Activated CD4-positive, alpha-beta memory T cell treated with anti-CD3 and anti-CD28 coated beads for 36 hours (primary cell): ENCODE measurements at regions not wholly inside any gene's neighbourhood (a gene's known extent, or its start where the extent isn't known, plus 50 kb on each side); places are given as distances from the start of the nearest gene placed in this dataset.

ENCODE experiments used
- CTCF ChIA-PET: fragments of 350-600 bp; sonication (Branson Sonifier 250); formaldehyde crosslinking; loops from one replicate; lab custom pipeline; 2021; ENCODE audit warnings: antibody characterized with exemption, inconsistent platforms; lab: Charles Lee
- POLR2A ChIA-PET: fragments of 350-600 bp; sonication (Branson Sonifier 250); formaldehyde crosslinking; loops from one replicate; lab custom pipeline; 2021; ENCODE audit warnings: antibody characterized with exemption; lab: Charles Lee
- DNase-seq: peaks from one replicate; pipeline ENCODE4 v3.0.0-alpha.2; 2020
- H3K27ac Mint-ChIP-seq: one replicate; pipeline ENCODE4 v1.8.0; 2021; ENCODE audit warnings: mixed read lengths
- H3K27me3 Mint-ChIP-seq: one replicate; pipeline ENCODE4 v1.8.0; 2021; ENCODE audit warnings: mixed read lengths
- H3K36me3 Mint-ChIP-seq: one replicate; pipeline ENCODE4 v1.8.0; 2021; ENCODE audit warnings: mixed read lengths
- H3K4me1 Mint-ChIP-seq: one replicate; pipeline ENCODE4 v1.8.0; 2021; ENCODE audit warnings: low read depth, mixed read lengths
- H3K4me3 Mint-ChIP-seq: one replicate; pipeline ENCODE4 v1.8.0; 2021; ENCODE audit warnings: mild to moderate bottlenecking, mixed read lengths
- H3K9me3 Mint-ChIP-seq: one replicate; pipeline ENCODE4 v1.8.0; 2021; ENCODE audit warnings: mixed read lengths
- intact Hi-C: fragments of 100-400 bp; cut with micrococcal nuclease; formaldehyde crosslinking; loops from one replicate; pipeline ENCODE4 v1.15.1; 2023

GRCh38 chr20:52565614-52566013 lies 374.0 kb upstream of the ZFP64 start:
- Mint-ChIP-seq H3K9me3 (no peaks in the 10 kb centered on the region), H3K4me1 (no peaks in the 10 kb centered on the region), H3K4me3 (no peak overlapping the region), H3K36me3 (no peaks in the 10 kb centered on the region), H3K27me3 (no peaks in the 10 kb centered on the region), H3K27ac (no peak overlapping the region)
- POLR2A ChIA-PET = no interaction called here
- CTCF ChIA-PET = no interaction called here
- intact Hi-C loops = no loop called here
- DNase-seq = no peak

DNA sequence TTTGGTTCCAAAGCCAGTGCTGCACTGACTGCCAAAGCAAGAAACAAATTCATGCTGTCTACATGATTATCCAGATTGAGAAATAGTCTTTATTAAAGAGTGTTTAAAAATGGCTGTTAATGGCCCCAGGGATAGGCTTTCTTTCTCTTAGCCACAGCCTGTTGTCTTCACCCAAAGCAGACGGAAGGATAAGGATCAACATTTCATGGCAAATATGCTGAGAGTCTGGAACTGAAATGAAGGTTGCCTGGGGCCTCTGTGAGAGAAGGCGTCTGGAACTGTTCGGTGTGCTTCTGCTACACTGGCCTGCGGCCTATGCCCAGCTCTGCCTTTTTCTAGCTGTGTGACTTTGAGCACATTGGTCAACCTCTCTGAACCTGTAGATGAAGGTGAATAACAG lies 373.0 kb upstream of the ZFP64 start:
- no peak for DNase-seq
- ChIA-PET CTCF (interaction anchor here (0.5 kb wide), 1 partner anchor 216 kb away, joined by 5 read pairs; no protein-coding TSS in a partner anchor), POLR2A (no interaction called here)
- H3K36me3 Mint-ChIP-seq = peaks cover 5% of the 10 kb centered on the region
- intact Hi-C loops = no loop called here
- peaks cover 6% of the 10 kb centered on the region for H3K9me3 Mint-ChIP-seq
- no peaks in the 10 kb centered on the region for H3K4me1 Mint-ChIP-seq
- no peak overlapping the region for H3K27ac Mint-ChIP-seq
- no peak overlapping the region for H3K4me3 Mint-ChIP-seq
- no peaks in the 10 kb centered on the region for H3K27me3 Mint-ChIP-seq

- H3K36me3 Mint-ChIP-seq = no peaks in the 10 kb centered on the region
- ChIA-PET CTCF (no interaction called here), POLR2A (no interaction called here)
- no peak overlapping the region for H3K4me3 Mint-ChIP-seq
- no peak overlapping the region for H3K27ac Mint-ChIP-seq
- H3K9me3 Mint-ChIP-seq = peaks cover 12% of the 10 kb centered on the region
- intact Hi-C loops = no loop called here
- H3K27me3 Mint-ChIP-seq = no peaks in the 10 kb centered on the region
- H3K4me1 Mint-ChIP-seq = no peaks in the 10 kb centered on the region
- DNase-seq = no peak
These were observed 360.7 kb upstream of the ZFP64 start for GRCh38 chr20:52552181-52552872.

DNA sequence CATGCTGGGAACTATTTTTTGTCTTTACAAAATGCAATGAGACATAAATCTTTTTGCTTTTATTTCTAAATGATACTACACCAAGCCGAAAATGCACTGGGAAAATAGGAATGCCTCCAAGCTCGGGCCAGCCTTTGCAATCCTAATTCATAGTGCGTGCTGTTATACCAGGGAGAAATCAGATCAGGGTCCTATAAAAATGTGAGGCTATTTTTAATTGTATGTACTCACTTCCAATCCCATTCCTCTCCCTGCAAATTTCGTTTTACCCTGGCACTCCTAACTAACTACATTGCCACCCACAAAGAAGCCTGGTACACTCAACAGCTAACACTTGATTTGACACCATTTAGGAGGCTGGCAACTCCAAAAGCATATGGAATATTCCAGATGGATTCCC lies 350.6 kb upstream of the ZFP64 start:
- intact Hi-C loops = no loop called here
- Mint-ChIP-seq H3K36me3 (no peaks in the 10 kb centered on the region), H3K4me3 (no peak overlapping the region), H3K27me3 (peaks cover 1% of the 10 kb centered on the region), H3K9me3 (peaks cover 6% of the 10 kb centered on the region), H3K27ac (no peak overlapping the region), H3K4me1 (no peaks in the 10 kb centered on the region)
- no peak for DNase-seq
- ChIA-PET CTCF (no interaction called here), POLR2A (no interaction called here)

DNA sequence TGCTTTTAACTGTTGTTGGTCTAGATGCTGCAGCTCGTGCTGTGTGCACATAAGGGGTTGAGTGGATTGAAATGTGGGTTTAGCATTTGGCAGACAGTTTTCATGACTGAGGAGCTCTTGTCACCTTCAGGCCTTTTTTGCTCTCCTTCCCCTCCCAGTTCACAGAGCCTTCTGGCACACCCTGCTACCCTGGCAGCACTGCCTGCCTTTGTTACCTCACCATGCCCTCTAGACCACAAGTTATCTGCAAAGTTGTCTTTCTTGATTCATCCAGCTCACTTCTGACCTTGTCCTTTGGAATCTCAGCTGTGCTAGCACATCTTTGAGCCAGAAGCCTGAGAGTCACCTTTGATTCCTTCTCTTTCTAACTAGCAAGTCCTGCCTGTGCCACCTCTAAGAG lies 348.9 kb upstream of the ZFP64 start:
- Mint-ChIP-seq H3K27me3 (peaks cover 1% of the 10 kb centered on the region), H3K36me3 (no peaks in the 10 kb centered on the region), H3K4me3 (no peak overlapping the region), H3K4me1 (no peaks in the 10 kb centered on the region), H3K27ac (no peak overlapping the region), H3K9me3 (peaks cover 2% of the 10 kb centered on the region)
- no peak for DNase-seq
- CTCF ChIA-PET = interaction anchor here (0.6 kb wide), 1 partner anchor 187 kb away, joined by 6 read pairs; no protein-coding TSS in a partner anchor
- intact Hi-C loops = no loop called here
- POLR2A ChIA-PET = no interaction called here

DNA sequence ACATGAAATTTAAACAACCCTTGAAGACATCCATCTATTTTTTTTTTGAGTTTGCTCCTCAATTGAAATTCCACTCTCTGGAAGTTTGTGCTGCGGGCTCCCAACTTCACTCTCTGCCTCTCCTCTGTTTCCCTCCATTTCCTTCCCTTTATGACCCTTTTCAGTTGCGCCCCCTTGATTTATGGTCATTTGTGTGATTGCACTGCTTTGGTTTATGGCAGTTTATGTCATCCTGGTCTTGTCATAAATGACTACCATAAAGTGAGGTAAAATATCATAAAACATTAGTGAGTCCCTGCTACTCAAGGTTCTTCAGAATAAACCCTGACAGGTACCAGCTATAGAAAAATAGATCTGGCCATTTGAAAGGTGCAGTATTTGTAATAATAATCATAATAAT lies 348.3 kb upstream of the ZFP64 start:
- Mint-ChIP-seq H3K27me3 (peaks cover 1% of the 10 kb centered on the region), H3K4me1 (no peaks in the 10 kb centered on the region), H3K9me3 (peaks cover 2% of the 10 kb centered on the region), H3K36me3 (no peaks in the 10 kb centered on the region), H3K4me3 (no peak overlapping the region), H3K27ac (no peak overlapping the region)
- intact Hi-C loops = no loop called here
- POLR2A ChIA-PET = no interaction called here
- CTCF ChIA-PET = interaction anchor here (0.6 kb wide), 1 partner anchor 187 kb away, joined by 6 read pairs; no protein-coding TSS in a partner anchor
- DNase-seq = no peak

DNA sequence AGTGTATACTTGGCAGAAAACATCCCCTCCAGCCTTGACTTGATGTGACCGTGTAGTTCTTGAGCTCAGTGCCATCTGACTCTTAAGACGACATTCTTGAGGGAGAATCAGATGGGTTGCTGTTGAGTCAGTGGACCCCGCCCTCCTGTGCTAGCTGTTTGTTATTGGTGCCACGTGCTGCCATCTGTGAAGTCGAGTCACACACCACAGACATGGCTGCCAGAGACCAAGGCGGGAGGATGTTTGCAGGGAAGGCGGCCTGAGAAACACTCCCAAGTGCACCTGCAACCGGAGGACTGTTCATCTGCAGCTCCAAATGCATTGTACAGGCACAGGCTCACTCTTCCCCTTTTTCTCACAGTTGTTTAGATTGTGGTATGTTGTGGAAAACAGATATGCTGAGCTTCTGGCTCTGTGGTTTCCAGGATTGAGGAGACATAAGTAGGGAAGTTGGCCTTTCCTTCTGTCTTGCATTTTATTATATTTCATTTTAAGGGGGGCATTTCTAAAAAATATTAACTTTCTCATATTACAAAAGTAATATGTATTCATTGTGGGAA lies 345.3 kb upstream of the ZFP64 start:
- no peaks in the 10 kb centered on the region for H3K4me1 Mint-ChIP-seq
- no peaks in the 10 kb centered on the region for H3K36me3 Mint-ChIP-seq

DNA sequence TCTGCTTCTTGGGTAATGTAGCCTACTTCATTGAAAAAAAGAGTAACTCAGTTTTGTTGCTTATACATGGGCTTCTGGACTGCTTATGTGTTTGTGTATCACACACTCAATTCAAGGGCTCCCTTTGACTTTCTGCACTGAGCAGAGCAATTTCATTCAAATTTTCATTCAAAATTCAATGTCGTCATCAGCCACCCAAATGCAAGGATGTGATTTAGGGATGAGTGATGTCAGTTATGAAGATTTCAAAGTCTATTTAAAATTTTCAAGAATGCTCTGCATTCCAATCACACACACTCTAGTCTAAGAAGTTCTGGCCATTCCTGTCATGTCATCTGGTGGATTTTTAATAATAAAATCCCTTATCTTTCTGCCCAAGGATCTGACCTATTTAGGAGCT lies 344.5 kb upstream of the ZFP64 start:
- Mint-ChIP-seq H3K27ac (no peak overlapping the region), H3K9me3 (no peaks in the 10 kb centered on the region), H3K4me3 (no peak overlapping the region), H3K27me3 (peaks cover 1% of the 10 kb centered on the region), H3K36me3 (no peaks in the 10 kb centered on the region), H3K4me1 (no peaks in the 10 kb centered on the region)
- ChIA-PET CTCF (no interaction called here), POLR2A (no interaction called here)
- DNase-seq = no peak
- intact Hi-C loops = no loop called here

More for the DNA sequence above, 345.3 kb upstream of the ZFP64 start:
- DNase-seq = no peak
- H3K9me3 Mint-ChIP-seq = no peaks in the 10 kb centered on the region
- no peak overlapping the region for H3K4me3 Mint-ChIP-seq
- H3K27me3 Mint-ChIP-seq = peaks cover 1% of the 10 kb centered on the region
- ChIA-PET POLR2A (no interaction called here), CTCF (no interaction called here)
- intact Hi-C loops = no loop called here
- no peak overlapping the region for H3K27ac Mint-ChIP-seq

DNA sequence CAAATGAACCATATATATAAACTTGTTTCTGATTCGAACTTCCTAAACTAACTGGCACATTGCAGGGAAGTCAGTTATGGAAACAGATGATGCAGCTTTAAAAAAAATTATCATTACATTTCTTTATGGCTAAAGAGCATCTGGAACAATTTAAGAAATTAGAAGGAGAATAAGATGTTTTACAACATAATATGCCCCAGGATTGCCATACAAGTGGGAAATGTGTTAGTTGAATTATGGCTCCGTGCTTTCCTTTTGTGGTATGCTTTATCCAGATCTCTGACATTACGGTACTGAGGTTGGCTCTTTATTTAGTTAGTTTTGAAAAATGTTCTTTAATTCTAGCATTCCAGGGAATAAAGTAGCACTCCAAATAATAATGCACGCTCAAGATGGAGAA lies 343.0 kb upstream of the ZFP64 start:
- ChIA-PET POLR2A (no interaction called here), CTCF (no interaction called here)
- Mint-ChIP-seq H3K4me3 (no peak overlapping the region), H3K36me3 (no peaks in the 10 kb centered on the region), H3K27me3 (peaks cover 1% of the 10 kb centered on the region), H3K4me1 (no peaks in the 10 kb centered on the region), H3K9me3 (no peaks in the 10 kb centered on the region), H3K27ac (no peak overlapping the region)
- intact Hi-C loops = no loop called here
- no peak for DNase-seq

DNA sequence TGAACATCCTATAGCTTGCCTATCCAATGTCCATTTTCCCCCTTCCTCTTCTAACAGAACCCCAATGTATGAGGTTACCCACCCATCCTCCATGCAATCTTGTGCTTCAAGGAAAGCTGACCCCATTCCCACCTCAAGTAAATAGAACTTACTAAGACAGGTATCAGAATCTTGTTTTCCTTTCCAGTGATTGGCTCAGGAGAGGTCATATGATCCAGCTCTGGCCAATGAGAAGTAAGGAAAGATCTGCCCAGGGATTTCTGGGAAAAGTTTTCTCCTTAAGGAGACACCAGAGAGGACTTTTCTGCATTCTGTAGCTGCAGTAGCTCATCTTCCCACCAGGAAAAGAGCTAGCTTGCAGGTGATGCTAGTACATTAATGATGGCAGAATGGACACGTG lies 341.8 kb upstream of the ZFP64 start:
- H3K27me3 Mint-ChIP-seq = peaks cover 2% of the 10 kb centered on the region
- no peak for DNase-seq
- no peaks in the 10 kb centered on the region for H3K9me3 Mint-ChIP-seq
- POLR2A ChIA-PET = no interaction called here
- CTCF ChIA-PET = no interaction called here
- H3K4me1 Mint-ChIP-seq = no peaks in the 10 kb centered on the region
- intact Hi-C loops = no loop called here
- no peak overlapping the region for H3K4me3 Mint-ChIP-seq
- H3K36me3 Mint-ChIP-seq = no peaks in the 10 kb centered on the region
- no peak overlapping the region for H3K27ac Mint-ChIP-seq

DNA sequence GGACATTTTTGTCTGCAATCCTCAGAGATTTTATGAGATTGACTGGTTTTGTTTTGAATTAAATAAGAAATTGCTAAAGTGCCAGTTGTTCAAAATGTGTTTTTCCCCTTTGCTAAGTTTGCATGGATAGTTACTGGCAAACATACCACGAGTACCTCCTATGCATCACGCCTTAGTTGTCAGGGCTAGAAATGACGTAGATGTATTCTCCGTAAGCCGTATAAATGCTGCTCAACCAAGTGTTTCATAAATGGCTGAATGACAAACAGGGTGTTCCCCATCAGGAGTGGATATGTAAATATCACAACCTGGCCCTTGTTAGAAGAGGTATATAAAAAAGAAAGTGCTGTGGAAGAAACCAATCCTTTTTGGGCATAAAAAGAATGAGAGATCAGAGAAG lies 341.1 kb upstream of the ZFP64 start:
- intact Hi-C loops = no loop called here
- no peak for DNase-seq
- no peak overlapping the region for H3K4me3 Mint-ChIP-seq
- no peak overlapping the region for H3K27ac Mint-ChIP-seq
- POLR2A ChIA-PET = no interaction called here
- no peaks in the 10 kb centered on the region for H3K4me1 Mint-ChIP-seq
- CTCF ChIA-PET = no interaction called here
- peaks cover 2% of the 10 kb centered on the region for H3K27me3 Mint-ChIP-seq
- no peaks in the 10 kb centered on the region for H3K9me3 Mint-ChIP-seq
- H3K36me3 Mint-ChIP-seq = no peaks in the 10 kb centered on the region

GRCh38 chr20:52530571-52530970 lies 339.0 kb upstream of the ZFP64 start:
- H3K9me3 Mint-ChIP-seq = no peaks in the 10 kb centered on the region
- no peaks in the 10 kb centered on the region for H3K4me1 Mint-ChIP-seq
- intact Hi-C loops = no loop called here
- no peaks in the 10 kb centered on the region for H3K36me3 Mint-ChIP-seq
- no peak overlapping the region for H3K4me3 Mint-ChIP-seq
- H3K27ac Mint-ChIP-seq = no peak overlapping the region
- POLR2A ChIA-PET = no interaction called here
- DNase-seq = no peak
- peaks cover 2% of the 10 kb centered on the region for H3K27me3 Mint-ChIP-seq
- CTCF ChIA-PET = no interaction called here

- no peak overlapping the region for H3K4me3 Mint-ChIP-seq
- H3K27me3 Mint-ChIP-seq = peaks cover 2% of the 10 kb centered on the region
- no peak overlapping the region for H3K27ac Mint-ChIP-seq
- H3K9me3 Mint-ChIP-seq = no peaks in the 10 kb centered on the region
- no peaks in the 10 kb centered on the region for H3K4me1 Mint-ChIP-seq
- POLR2A ChIA-PET = no interaction called here
- no peaks in the 10 kb centered on the region for H3K36me3 Mint-ChIP-seq
- CTCF ChIA-PET = no interaction called here
- DNase-seq = no peak
- intact Hi-C loops = no loop called here
These were observed 338.2 kb upstream of the ZFP64 start for GRCh38 chr20:52529826-52530225.
